ENCODE measurements at regions not wholly inside any gene's neighbourhood (a gene's known extent, or its start where the extent isn't known, plus 50 kb on each side); places are given as distances from the start of the nearest gene placed in this dataset.
"Not testable (repeated sequence)": the region's sequence is repeated elsewhere in the genome, so short reads cannot be mapped to it uniquely, and the experiment has no call there.

DNA sequence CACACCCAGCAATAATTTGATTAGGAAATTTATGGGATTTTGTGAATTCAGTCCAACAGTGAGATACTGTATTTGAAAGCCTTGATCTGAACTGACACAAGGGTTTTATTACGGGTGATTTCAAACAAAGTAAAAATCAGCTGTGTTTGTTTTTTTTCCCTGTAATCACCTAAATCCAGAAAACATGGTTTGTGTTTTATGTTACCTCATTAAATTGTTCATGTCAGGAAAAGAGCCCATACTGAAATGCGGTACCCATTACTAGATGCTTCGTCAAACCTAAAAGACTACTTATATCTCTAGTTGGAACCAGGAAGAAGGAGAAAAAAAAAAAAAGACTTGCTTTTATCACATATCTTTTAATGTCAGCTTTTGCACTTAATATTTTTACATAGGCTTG is 811.9 kb upstream of the RGS18 start:
- no peak for DNase-seq

DNA sequence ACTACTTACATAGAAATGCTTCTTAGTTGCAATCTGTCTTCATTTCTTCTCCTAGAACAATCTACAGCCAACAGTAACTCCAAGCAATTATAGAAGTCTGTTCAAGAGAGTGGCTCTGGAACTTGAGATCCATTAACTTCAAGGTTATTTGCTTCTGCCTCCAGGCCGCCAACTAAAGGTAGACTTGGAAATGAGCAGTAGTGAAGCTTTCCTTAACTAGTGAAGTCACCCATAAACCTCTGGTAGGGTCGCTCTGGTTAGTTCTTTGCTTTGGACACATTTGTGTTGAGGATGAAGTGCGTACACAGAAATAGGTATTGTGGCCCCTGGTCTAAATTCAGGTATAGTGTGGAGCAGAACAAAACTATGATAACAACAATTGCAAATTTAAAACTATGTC is 809.9 kb upstream of the RGS18 start:
- DNase-seq = no peak

DNA sequence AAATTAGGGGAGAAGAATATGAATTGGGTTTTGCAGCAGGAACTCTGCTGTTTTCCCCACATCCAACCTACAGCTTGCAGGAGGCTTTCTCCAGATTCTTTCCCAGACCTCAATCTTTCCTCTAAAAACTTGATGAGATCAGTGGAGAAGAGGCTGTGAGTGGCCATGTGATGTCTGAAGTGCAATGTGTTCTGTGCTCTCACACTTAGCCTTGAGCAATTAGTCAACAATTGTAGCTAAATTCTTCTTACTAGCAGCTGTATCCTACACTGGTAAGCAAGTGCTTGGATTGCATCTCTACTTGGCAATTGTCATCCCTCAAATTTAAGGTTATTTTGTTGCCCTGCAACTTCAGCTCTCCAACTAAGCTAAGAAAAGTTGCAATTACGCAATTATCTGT is 807.3 kb upstream of the RGS18 start:
- DNase-seq = no peak

DNA sequence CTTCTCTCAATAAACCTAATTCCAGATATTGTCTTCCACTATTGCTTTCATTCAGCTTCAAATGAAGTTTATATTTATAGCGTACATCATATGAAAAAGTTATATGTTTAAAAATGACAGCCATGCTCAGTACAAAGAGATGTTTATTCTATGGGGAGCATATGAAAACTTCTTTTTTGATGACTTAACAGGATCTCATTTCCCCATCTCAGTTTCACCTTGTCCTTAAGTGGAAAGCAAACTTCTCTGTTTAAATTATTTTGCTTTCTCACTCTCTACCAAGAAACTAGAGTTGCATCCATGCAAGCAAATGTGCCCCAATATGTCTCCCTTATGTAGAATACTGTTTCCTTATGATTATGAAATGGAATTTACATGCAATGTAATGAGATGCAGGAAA is 799.5 kb upstream of the RGS18 start:
- peak in 1 of 3 donors; percentile 4 for DNase-seq

DNA sequence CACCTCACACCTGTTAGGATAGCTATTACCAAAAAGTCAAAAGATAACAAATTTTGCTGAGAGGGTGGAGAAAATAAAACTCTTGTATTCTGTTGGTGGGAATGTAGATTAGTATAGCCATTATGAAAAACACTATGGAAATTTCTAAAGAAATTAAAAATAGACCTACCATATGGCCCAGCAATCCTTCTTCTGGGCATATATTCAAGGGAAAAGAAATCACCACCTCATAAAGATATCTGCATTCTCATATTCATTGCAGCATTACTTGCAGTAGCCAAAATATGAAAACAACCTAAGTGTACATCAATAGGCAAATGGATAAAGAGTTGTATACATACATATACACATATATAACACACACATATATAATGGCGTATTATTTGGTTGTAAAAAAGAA is 791.6 kb upstream of the RGS18 start:
- no peak for DNase-seq

DNA sequence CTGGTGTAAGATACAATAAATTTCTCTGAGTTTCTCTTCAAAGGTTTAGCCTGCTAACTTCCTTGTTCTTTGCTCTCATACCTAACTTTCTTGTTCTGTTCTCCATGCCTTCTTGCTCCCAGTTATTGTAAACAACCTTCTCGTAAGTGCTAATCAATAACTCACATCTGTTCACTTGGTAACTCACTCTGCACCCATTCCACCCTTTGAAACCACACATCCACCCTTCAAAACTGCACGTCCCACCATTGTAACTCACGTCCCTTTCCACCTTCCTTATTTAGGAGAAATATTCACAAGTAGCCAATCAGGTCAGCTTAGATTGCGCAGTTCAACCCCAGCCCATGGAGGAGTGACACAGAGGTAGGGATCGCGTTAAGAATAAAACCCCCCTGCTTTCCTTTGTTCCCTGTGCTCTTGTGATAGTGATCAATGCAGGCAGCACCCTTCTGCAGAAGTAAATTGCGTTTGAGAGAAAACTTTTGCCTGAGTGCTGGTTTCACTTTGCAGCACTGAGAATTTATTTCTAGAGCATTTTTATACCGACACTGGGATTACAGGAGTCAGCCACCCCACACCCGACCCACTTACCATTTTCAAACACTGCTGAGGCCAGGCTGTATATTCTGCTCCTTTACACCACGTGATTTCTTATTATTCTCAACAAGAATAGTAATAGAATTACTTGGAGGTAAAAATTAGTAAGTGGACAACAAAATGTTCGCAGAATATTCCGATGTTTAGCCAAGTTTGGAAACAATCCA is 789.2 kb upstream of the RGS18 start:
- DNase-seq = peak in 1 of 3 donors; percentile 5

DNA sequence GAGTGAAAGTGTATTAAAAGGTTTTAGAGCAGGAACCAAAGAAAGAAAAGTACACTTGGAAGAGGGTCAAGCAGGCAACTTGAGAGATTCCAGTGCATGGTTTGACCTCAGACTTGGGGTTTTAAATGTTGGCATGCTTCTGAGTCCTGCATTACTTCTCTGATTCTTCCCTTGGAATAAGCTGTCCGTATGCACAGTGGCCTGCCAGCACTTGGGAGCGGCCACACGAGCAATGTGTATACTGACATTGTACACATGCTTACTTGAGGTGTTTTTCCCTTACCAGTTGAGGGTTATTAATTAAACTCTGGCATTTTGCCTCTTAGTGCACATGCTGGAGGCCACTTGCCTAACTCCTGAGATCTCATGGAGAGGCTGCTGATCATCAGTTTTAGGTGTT is 786.6 kb upstream of the RGS18 start:
- peak in 2 of 3 donors; percentile 2 to 30 for DNase-seq

DNA sequence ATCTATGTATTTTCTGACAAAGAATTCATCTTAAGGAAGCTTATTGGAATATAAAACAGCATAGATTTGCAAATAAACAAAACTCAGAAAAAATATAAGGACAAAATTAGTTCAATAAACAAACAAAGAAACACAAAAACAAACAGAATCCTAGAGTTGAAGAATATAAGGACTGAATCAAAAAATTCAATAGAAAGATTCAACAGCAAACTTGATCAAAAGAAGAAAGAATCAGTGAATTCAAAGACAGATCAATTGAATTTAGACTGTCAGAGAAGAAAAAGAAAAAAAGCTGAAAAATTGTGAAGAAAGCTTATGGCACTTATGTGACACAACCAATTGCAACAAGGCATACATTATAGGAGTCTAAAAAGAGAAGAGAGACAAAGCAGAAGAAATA is 770.0 kb upstream of the RGS18 start:
- no peak for DNase-seq

DNA sequence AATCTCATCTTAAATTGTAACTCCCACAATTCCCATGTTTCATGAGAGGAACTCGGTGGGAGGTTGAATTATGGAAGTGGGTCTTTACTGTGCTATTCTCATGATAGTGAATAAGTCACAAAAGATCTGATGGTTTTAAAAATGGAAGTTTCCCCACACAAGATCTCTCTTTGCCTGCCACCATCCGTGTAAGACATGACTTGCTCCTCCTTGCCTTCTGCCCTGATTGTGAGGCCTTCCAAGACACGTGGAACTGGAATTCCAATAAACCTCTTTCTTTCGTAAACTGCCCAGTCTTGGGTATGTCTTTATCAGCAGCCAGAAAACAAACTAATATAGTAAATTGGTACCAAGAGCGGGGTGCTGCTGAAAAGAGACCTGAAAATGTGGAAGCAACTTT is 761.6 kb upstream of the RGS18 start:
- DNase-seq = no peak

DNA sequence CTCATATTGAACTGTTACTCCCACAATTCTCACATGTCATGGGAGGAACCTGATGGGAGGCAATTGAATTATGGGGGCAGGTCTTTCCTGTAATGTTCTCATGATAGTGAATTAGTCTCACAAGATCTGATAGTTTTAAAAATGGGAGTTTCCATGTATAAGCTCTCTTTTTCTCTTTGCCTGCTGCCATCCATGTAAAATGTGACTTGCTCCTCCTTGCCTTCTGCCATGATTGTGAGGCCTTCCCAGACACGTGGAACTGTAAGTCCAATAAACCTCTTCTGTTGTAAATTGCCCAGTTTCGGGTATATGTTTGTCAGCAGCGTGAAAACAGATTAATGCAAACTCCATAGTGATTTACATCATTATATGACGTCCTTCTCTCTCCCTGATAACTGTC is 759.7 kb upstream of the RGS18 start:
- no peak for DNase-seq

DNA sequence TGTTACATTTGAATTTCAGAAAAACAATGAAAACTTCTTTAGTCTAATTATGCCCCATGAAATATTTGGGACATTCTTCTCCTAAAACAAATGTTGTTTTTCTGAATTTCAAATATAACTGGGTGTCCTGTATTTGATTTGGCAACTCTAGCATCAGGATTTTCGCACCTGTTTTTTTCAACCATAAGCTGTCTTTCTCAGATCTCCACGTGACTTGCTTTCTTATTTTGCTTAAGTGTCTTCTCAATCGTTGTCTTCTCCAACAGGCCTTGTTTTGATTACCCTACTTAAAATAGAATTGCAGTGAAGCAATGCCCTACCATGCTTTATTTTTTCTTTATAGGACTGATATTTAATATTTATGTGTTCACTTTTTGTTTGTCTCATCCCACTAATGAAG is 752.8 kb upstream of the RGS18 start:
- no peak for DNase-seq

DNA sequence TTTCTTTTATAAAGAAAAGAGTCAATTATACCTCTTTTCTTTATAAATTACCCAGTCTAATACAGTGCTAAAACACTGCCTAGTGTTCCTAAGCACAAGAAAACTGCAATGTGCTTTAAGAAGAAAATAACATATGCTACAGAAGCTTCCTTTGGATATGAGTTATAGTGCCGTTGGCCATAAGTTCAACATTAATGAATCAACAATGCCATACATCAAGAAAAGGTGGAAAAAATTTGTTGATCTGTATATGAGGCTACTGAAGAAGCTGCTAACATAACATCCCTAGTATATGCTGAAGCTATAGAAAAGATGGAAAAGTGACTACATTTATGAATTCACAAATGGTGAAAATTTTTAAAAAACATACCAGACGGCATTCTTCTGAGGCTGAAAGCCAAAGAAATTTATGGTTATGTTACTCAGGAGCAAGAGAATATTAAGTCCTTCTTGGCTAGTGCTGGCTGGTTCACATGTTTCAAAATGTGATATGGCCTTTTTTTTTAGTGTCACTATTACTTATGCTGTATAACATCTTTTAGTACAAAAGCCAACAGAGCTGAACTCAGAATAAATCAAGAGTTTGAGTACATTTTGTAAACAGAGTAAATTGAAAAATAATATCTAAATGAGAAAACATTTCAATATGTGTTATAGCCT is 743.2 kb upstream of the RGS18 start:
- DNase-seq = peak in 1 of 3 donors; percentile 7

DNA sequence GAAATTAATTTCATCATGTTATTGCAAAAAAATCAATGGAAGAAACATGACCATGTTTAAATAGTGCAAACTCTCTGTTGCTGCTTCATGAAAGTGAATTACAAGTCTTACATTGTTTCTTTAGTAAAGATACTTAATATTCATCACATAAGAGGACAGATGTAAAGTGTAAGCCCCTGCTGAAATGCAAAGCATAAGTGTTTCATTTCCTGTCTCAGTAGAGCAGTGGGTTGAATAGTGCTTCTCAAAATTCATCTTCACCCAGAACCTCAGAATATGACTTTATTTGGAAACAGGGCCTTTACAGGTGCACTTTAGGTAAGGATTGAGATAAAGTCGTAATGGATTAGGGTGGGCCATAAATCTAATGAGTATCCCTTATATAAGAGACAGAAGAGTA is 738.4 kb upstream of the RGS18 start:
- no peak for DNase-seq

DNA sequence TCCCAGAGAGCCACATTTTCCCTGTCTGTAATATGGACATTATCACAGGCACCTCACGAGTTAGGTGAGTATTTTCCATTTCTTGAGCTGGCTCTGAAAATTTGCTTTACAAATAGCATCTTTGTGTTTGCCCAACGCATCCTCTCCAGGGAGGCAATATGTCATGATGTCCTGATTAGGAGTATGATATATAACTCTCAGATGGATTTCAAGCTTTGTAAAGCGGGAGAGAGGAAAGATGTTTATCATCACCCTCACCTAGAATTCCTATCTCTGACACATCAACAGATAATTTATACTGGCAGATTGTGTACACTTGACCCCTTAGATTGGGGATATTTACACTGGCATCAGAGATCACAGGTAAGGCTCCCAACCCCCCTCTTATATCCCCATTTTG is 730.7 kb upstream of the RGS18 start:
- no peak for DNase-seq

DNA sequence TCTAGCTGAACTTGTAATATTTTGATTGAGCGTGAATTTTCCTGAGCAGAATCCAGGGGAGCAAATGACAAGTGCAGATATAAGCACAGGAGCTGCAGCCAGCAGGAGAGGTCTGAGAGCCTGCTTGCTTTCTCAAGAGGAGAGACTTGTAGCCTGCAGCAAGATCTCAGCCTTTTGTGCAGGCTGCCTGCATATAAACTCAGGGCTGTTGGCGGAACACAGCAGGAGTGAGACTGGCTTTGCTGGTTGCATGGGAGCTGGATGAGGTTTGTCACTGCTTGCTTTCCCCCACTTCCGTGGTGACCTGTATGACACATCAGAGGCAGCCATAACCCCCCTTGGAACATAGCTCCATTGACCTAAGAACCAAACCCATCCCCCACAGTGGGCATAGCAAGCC is 725.4 kb upstream of the RGS18 start:
- DNase-seq = no peak

DNA sequence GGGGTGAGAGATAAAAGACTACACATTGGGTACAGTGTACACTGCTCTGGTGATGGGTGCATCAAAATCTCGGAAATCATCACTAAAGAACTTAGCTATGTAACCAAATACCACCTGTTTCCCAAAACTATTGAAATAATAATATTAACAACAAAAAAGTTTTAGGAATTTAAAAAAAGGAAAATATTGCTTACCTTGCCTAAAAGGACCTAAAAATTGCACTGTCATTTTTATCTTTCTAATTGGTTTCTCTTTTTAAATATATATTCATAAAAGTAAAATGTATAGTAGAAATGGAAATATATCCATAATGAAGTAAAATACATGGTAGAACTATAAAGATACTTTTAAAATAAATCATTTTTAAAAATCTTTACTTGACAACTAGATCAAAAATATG is 719.3 kb upstream of the RGS18 start:
- DNase-seq = no peak

DNA sequence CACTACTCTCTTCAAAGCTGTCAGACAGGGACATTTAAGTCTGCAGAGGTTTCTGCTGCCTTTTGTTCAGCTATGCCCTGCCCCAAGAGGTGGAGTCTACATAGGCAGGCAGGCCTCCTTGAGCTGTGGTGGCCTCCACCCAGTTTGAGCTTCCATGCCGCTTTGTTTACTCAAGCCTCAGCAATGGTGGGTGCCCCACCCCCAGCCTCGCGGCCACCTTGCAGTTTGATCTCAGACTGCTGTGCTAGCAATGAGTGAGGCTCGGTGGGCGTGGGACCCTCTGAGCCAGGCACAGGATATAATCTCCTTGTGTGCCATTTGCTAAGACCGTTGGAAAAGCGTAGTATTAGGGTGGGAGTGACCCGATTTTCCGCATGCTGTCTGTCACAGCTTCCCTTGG is 710.0 kb upstream of the RGS18 start:
- DNase-seq = not testable (repeated sequence)

DNA sequence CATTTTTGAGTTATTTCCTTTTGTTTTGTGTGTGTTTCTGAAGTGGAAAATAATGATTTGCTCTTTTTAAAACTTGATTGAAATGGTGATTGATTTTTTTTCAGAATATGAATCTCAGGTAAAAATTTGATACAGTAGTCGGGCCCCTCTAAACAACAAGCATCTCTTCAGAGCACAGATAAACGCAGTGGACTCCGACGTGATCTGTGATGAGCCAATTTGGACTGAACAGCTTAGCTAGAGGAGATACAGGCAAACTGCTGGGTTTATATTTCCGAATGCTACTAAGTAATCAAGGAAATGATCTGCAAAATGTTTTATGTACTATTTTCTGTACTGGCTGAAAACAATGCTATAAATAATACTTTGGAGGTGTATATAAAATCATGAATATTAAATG is 705.7 kb upstream of the RGS18 start:
- no peak for DNase-seq

DNA sequence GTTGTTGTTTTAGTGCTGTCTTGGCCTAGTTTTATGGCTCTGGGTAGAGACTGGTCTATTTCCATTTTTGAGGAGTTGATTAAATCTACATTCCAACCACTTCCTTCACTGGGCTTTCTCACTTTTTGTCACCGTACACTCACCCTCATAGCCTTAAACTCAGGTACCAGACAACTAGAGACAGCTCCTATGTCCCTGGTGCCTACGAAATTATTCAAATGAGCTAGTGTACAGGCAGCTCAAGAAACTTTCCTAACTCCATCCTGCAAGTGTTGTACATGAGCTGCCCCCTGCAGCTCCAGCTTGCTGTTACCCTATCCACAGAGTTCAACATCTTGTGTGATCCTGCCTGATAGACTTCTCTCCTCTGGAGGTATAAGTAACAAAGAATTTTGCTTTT is 704.8 kb upstream of the RGS18 start:
- no peak for DNase-seq

DNA sequence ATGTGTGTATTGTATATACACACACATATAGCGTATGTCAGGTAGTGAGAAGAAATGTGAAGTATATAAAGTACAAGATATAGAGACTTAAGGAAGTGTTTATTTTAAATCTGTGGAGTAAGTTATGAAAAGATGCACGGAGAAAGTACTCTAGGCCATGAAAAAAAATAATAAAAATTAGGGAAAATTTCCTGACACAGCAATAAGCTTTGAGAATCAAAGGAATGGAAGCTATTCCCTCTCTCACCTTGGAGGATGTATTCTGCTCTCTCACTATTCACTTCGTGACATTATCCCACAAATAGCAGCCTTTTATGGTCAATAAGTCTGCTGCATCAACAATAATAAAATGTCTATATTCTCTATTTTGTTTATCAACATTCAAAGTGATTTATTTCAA is 700.4 kb upstream of the RGS18 start:
- DNase-seq = no peak

DNA sequence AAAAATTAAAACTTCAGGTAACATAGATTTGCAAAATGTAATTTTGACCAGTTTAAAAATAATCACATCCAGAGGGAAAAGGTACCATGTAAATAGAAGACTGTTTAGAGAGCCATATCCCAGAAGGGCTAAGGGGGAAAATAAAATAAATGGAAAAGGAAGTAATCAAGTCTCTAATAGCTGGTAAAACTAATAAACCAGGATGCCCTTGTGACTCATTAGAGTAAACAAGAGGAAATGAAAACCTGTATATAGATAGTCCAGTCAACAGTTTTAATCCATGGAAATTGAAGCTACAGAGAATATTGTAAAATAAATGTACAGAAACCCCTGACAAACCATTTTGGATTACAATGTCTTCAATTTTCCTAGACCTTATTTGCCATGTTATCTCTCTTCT is 698.0 kb upstream of the RGS18 start:
- no peak for DNase-seq

DNA sequence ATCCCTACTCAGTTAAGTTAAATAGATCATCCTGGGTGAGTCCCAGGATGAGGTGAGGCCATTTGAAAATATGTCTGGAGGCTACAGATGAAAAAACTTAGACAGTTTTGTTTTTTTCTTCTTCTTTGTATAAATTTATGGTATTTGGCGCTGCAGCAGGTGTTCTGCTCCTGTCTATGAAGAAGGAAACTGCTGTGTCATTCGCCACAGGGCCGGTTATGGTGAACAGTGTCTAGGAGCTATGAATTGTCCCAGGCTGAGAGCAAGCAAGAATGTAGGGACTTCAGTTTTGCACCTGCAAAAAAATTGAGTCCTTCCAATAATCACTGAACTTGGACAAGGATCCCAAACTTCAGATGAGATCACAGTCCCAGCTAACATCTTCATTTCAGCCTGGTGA is 674.3 kb upstream of the RGS18 start:
- no peak for DNase-seq

DNA sequence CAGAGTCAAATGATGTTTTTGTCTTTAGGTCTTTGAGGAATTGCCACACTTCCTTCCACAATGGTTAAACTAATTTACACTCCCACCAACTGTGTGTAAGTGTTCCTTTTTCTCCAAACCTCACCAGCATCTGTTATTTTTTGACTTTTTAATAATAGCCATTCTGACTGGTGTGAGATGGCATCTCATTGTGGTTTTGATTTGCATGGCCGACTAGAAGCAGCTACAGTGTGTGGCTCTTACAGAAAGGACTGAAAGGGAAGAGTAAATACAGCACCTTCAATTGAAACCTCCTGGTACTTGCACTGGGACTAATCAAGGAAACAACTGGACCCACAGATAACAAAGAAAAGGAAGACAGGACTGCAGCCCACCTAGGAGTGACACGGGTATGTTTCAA is 668.0 kb upstream of the RGS18 start:
- DNase-seq = no peak

DNA sequence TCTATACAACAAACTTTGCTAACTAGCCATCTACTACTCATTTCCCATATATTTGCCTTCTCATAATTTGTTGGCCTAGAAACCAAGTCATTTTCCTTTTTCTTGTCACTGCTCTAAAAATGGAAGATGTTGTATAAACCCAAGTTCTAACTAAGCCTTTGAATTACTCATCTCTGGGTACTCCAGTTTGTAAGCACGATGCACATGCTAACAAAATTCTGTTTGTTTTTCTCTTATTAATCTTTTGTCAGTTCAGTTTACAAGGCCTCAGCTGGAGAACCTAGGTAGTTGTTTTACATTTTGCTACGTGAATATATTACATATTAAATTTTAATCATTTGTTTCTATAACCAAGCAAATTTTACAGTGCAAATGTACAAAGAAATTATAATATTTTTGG is 663.2 kb upstream of the RGS18 start:
- no peak for DNase-seq

All from muscle of back (tissue), 3 donors.